HG03457 (cell line): ENCODE measurements at regions not wholly inside any gene's neighbourhood (a gene's known extent, or its start where the extent isn't known, plus 50 kb on each side); places are given as distances from the start of the nearest gene placed in this dataset.

Source experiments
- ATAC-seq: cut with Tn5 transposase; IDR thresholded peaks from one replicate; pipeline ENCODE4 v1.9.1; 2021; ENCODE audit warnings: moderate number of reproducible peaks; ENCODE audit not compliant: unreplicated experiment

GRCh38 chr10:78851647-78852046 is 217.1 kb upstream of the ZMIZ1 start:
- no peak for ATAC-seq

- no peak for ATAC-seq
Measured at GRCh38 chr10:78852466-78853240, 216.1 kb upstream of the ZMIZ1 start.

GRCh38 chr10:78853864-78854263 is 214.9 kb upstream of the ZMIZ1 start:
- ATAC-seq: no peak

- ATAC-seq: no peak
Measured at GRCh38 chr10:78856421-78856820, 212.3 kb upstream of the ZMIZ1 start.

- ATAC-seq: no peak
Measured at GRCh38 chr10:78857193-78857592, 211.6 kb upstream of the ZMIZ1 start.

- ATAC-seq: no peak
Measured at GRCh38 chr10:78859266-78859665, 209.5 kb upstream of the ZMIZ1 start.

GRCh38 chr10:78859769-78860168 is 209.0 kb upstream of the ZMIZ1 start:
- ATAC-seq: no peak

- no peak for ATAC-seq
Measured at GRCh38 chr10:78860260-78860914, 208.4 kb upstream of the ZMIZ1 start.

GRCh38 chr10:78861529-78862327 is 207.0 kb upstream of the ZMIZ1 start:
- no peak for ATAC-seq

GRCh38 chr10:78862328-78862640 is 206.5 kb upstream of the ZMIZ1 start:
- ATAC-seq: no peak

- no peak for ATAC-seq
Measured at GRCh38 chr10:78863140-78863905, 205.4 kb upstream of the ZMIZ1 start.

GRCh38 chr10:78863906-78864239 is 204.9 kb upstream of the ZMIZ1 start:
- no peak for ATAC-seq

GRCh38 chr10:78864761-78865537 is 203.8 kb upstream of the ZMIZ1 start:
- ATAC-seq: no peak

GRCh38 chr10:78865538-78865875 is 203.3 kb upstream of the ZMIZ1 start:
- ATAC-seq: no peak

- ATAC-seq: no peak
Measured at GRCh38 chr10:78865931-78866717, 202.6 kb upstream of the ZMIZ1 start.

GRCh38 chr10:78866731-78867554 is 201.8 kb upstream of the ZMIZ1 start:
- ATAC-seq: no peak

GRCh38 chr10:78867555-78867939 is 201.2 kb upstream of the ZMIZ1 start:
- ATAC-seq: no peak

GRCh38 chr10:78868048-78868447 is 200.7 kb upstream of the ZMIZ1 start:
- no peak for ATAC-seq

- no peak for ATAC-seq
Measured at GRCh38 chr10:78868456-78868855, 200.3 kb upstream of the ZMIZ1 start.
